ENCODE measurements at regions not wholly inside any gene's neighbourhood (a gene's known extent, or its start where the extent isn't known, plus 50 kb on each side); places are given as distances from the start of the nearest gene placed in this dataset.

- no TSS peak for BruUV-seq (replicated peaks)
- no peaks in the 10 kb centered on the region for H3K36me3 ChIP-seq (ENCODE audit: control insufficient read depth in 2 of 2, extremely low read depth in 1 of 2, insufficient read depth in 2 of 2, low read length in 2 of 2)
- H3K4me2 ChIP-seq (ENCODE audit: insufficient read depth, low read length), result no peak overlapping the region
- H4K20me1 ChIP-seq (replicated peaks; ENCODE audit: control insufficient read depth, extremely low read depth, insufficient read depth, low read length), result no peaks in the 10 kb centered on the region
- intact Hi-C loops (cut with micrococcal nuclease) (no loop called here), dilution Hi-C loops (cut with MboI; ENCODE audit: extremely low pct_ligation_motif_present, low sequenced_read_pairs) (no loop called here)
- ChIA-PET POLR2A (no interaction called here), CTCF (no interaction called here)
- peaks cover 2% of the 10 kb centered on the region for H3K9me3 ChIP-seq (replicated peaks; ENCODE audit: control insufficient read depth, insufficient read depth, low read length)
- DNase-seq (ENCODE audit: low read depth, low spot score) (no peak), FAIRE-seq (no peak)
- H3K79me2 ChIP-seq (ENCODE audit: control insufficient read depth, insufficient read depth, low read length), result no peaks in the 10 kb centered on the region
- no peaks in the 10 kb centered on the region for H3K4me1 ChIP-seq (ENCODE audit: control insufficient read depth, extremely low read depth, insufficient read depth, low read length)
- H3K9ac ChIP-seq (replicated peaks; ENCODE audit: extremely low read depth, insufficient read depth, low read length), result no peak overlapping the region
- H3K4me3 ChIP-seq (replicated peaks in 1 of 3; ENCODE audit: insufficient read depth in 1 of 3, low read depth in 1 of 3, low read length in 3 of 3), result no peak overlapping the region
- H3K27ac ChIP-seq (ENCODE audit: insufficient read depth, low read depth, low read length), result no peak overlapping the region
- H3K9me1 ChIP-seq (replicated peaks; ENCODE audit: control insufficient read depth, extremely low read depth, insufficient read depth, low read length), result no peaks in the 10 kb centered on the region
- no peaks in the 10 kb centered on the region for H3K27me3 ChIP-seq (ENCODE audit: control insufficient read depth in 2 of 2, insufficient read depth in 2 of 2, low read length in 2 of 2)
- no peak overlapping the region for H2AFZ ChIP-seq (ENCODE audit: low read depth, low read length)
- no peak for TF ChIP-seq EZH2 (IDR thresholded peaks at IDR 0.05; ENCODE audit: borderline replicate concordance, low read depth, low read length, severe bottlenecking)
- TF ChIP-seq MAX (IDR thresholded peaks at IDR 0.05; ENCODE audit: insufficient read depth, insufficient read length), result no peak
- TF ChIP-seq FOS (IDR thresholded peaks at IDR 0.05; ENCODE audit: borderline replicate concordance, insufficient read depth, low read length), result no peak
- TF ChIP-seq POLR2A (IDR thresholded peaks at IDR 0.05; ENCODE audit: low read depth, low read length), result no peak
- no peak for TF ChIP-seq GATA2 (IDR thresholded peaks at IDR 0.05; ENCODE audit: insufficient read depth, insufficient read length, low read depth, low read length)
Measured at GRCh38 chr18:38427234-38427633, 861.6 kb upstream of the CELF4 start.

- no peak for DNase-seq (ENCODE audit: low read depth, low spot score)
- intact Hi-C loops (cut with micrococcal nuclease), result no loop called here
Measured at GRCh38 chr18:38421872-38422615, 856.4 kb upstream of the CELF4 start.

More at GRCh38 chr18:38421872-38422615, 856.4 kb upstream of the CELF4 start:
- Histone ChIP-seq H3K4me3 (replicated peaks in 1 of 3; ENCODE audit: insufficient read depth in 1 of 3, low read depth in 1 of 3, low read length in 3 of 3) (no peak overlapping the region), H4K20me1 (replicated peaks; ENCODE audit: control insufficient read depth, extremely low read depth, insufficient read depth, low read length) (no peaks in the 10 kb centered on the region), H3K4me2 (ENCODE audit: insufficient read depth, low read length) (no peak overlapping the region), H2AFZ (ENCODE audit: low read depth, low read length) (no peak overlapping the region), H3K9me3 (replicated peaks; ENCODE audit: control insufficient read depth, insufficient read depth, low read length) (peaks cover 2% of the 10 kb centered on the region), H3K4me1 (ENCODE audit: control insufficient read depth, extremely low read depth, insufficient read depth, low read length) (no peaks in the 10 kb centered on the region), H3K27me3 (ENCODE audit: control insufficient read depth in 2 of 2, insufficient read depth in 2 of 2, low read length in 2 of 2) (no peaks in the 10 kb centered on the region), H3K27ac (ENCODE audit: insufficient read depth, low read depth, low read length) (no peak overlapping the region), H3K79me2 (ENCODE audit: control insufficient read depth, insufficient read depth, low read length) (no peaks in the 10 kb centered on the region), H3K36me3 (ENCODE audit: control insufficient read depth in 2 of 2, extremely low read depth in 1 of 2, insufficient read depth in 2 of 2, low read length in 2 of 2) (no peaks in the 10 kb centered on the region), H3K9ac (replicated peaks; ENCODE audit: extremely low read depth, insufficient read depth, low read length) (no peak overlapping the region), H3K9me1 (replicated peaks; ENCODE audit: control insufficient read depth, extremely low read depth, insufficient read depth, low read length) (no peaks in the 10 kb centered on the region)
- no TSS peak for BruUV-seq (replicated peaks)
- dilution Hi-C loops (cut with MboI; ENCODE audit: extremely low pct_ligation_motif_present, low sequenced_read_pairs), result no loop called here
- no peak for TF ChIP-seq JUN (IDR thresholded peaks at IDR 0.05; ENCODE audit: borderline replicate concordance, insufficient read depth, insufficient read length, low read depth)
- no peak for TF ChIP-seq MAX (IDR thresholded peaks at IDR 0.05; ENCODE audit: insufficient read depth, insufficient read length)
- no peak for TF ChIP-seq GATA2 (IDR thresholded peaks at IDR 0.05; ENCODE audit: insufficient read depth, insufficient read length, low read depth, low read length)
- TF ChIP-seq, protein P1, sequence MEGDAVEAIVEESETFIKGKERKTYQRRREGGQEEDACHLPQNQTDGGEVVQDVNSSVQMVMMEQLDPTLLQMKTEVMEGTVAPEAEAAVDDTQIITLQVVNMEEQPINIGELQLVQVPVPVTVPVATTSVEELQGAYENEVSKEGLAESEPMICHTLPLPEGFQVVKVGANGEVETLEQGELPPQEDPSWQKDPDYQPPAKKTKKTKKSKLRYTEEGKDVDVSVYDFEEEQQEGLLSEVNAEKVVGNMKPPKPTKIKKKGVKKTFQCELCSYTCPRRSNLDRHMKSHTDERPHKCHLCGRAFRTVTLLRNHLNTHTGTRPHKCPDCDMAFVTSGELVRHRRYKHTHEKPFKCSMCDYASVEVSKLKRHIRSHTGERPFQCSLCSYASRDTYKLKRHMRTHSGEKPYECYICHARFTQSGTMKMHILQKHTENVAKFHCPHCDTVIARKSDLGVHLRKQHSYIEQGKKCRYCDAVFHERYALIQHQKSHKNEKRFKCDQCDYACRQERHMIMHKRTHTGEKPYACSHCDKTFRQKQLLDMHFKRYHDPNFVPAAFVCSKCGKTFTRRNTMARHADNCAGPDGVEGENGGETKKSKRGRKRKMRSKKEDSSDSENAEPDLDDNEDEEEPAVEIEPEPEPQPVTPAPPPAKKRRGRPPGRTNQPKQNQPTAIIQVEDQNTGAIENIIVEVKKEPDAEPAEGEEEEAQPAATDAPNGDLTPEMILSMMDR (IDR thresholded peaks at IDR 0.05; ENCODE audit: extremely low read depth in 1 of 2, insufficient read depth in 1 of 2, low read depth in 1 of 2, low read length in 2 of 2), result no peak
- TF ChIP-seq FOS (IDR thresholded peaks at IDR 0.05; ENCODE audit: borderline replicate concordance, insufficient read depth, low read length), result no peak
- TF ChIP-seq MYC (IDR thresholded peaks at IDR 0.05; ENCODE audit: low read depth, low read length), result no peak
- no peak for TF ChIP-seq POLR2AphosphoS5 (IDR thresholded peaks at IDR 0.05; ENCODE audit: insufficient read depth, low read depth, low read length)
- TF ChIP-seq POLR2A (IDR thresholded peaks at IDR 0.05; ENCODE audit: low read depth, low read length), result no peak
- no peak for TF ChIP-seq EZH2 (IDR thresholded peaks at IDR 0.05; ENCODE audit: borderline replicate concordance, low read depth, low read length, severe bottlenecking)
- ChIA-PET CTCF (no interaction called here), POLR2A (no interaction called here)
- FAIRE-seq, result no peak

Data from endothelial cell of umbilical vein (primary cell).